Urothelium cell line (cell line): ENCODE measurements at regions not wholly inside any gene's neighbourhood (a gene's known extent, or its start where the extent isn't known, plus 50 kb on each side); places are given as distances from the start of the nearest gene placed in this dataset.

Experiments used
- DNase-seq: peaks from one replicate; pipeline ENCODE4 v3.0.0; 2011; ENCODE audit warnings: low spot score, mixed read lengths
- FAIRE-seq: peaks from 2 replicates; lab custom pipeline; 2011; peaks lifted over from hg19 to GRCh38; lab: Jason Lieb, UNC

DNA sequence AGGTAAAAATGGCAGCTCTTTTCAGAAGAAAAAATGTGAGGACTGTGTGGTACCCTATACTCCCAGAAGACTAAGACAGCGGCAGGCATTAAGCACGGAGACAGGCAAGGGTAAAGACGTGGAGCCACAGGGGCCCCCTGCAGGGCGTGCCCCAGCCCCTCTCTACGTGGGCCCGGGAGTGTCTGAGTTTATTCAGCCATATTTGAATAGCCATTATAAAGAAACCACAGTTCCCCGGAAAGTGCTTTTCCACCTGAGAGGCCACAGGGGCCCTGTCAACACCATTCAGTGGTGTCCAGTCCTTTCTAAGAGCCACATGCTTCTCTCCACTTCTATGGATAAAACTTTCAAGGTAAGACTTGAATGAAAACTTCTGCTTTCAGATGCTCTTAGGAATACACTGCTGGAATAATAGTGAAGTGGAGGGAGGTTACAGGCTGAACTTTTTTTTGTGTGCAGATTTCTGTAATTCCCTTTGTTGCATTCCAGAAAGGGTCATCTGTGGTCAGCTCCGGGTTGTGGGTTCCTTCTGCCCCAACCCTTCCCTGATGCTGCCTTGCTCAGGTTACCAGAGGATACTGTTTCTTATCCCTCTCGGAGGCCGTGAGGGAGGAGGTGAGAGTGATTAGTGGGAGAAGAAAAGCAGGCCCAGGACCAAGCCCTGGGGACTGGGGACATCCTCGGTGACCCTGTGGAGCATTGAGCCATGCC is 58.4 kb downstream of the SLC25A47 start:
- FAIRE-seq, result no peak

GRCh38 chr14:100382106-100382455 is 58.9 kb downstream of the SLC25A47 start:
- no peak for FAIRE-seq

More for the DNA sequence above, 58.4 kb downstream of the SLC25A47 start:
- DNase-seq, result no peak

GRCh38 chr14:100383727-100384158 is 60.6 kb downstream of the SLC25A47 start:
- DNase-seq (peak; percentile 57), FAIRE-seq (no peak)

More at GRCh38 chr14:100382106-100382455, 58.9 kb downstream of the SLC25A47 start:
- DNase-seq, result no peak

GRCh38 chr14:100384277-100384676 is 61.1 kb downstream of the SLC25A47 start:
- no peak for DNase-seq
- no peak for FAIRE-seq

DNA sequence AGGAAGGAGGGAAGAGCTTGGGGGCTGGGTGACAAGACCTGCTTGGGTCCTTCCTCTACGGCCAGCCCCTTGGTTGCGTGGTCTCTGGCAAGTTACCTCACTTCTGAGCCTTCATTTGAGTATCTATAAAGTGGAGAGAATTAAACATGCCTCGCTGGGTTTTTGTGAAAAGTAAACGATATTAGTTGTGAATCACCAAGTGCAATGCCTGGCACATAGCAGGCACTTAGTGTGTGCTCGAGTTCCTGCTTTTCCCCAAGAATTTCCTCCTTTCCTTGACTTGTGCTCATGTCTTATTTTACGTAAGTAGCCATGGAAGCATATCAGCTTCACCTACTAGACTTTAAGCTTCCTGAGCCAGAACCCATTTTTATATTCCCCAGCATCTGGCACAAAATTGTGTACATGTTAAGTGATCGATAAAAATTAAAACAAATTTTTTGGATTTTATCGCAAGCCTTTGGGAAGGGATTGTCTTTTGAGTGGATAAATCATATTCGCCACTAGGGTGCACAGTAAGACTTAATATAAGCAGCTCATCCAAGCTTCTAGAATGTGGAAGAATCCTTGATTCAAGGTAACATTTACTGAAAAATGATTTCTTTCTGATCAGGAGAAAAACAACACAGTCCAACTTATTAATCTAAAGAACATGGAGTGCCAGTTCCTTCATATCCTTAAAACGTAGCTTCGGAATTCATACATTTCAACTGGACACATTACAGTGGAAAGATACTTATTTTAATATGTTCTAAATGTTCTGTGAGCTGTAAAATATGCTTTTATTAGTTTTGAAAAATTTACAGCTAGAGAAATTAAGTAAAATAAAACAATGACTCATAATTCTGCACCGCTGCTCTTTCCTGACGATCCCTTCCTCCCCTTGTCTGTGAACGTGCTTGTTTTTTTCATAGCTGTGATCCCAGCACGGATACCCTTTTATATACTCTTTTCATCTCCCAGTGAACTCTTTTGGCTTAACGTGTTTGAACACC is 62.0 kb downstream of the SLC25A47 start:
- DNase-seq (no peak), FAIRE-seq (no peak)

- no peak for FAIRE-seq
- peak; percentile 24 for DNase-seq
Observed at GRCh38 chr14:100386121-100386520, 63.0 kb downstream of the SLC25A47 start.

- DNase-seq, result no peak
- FAIRE-seq, result no peak
Observed at GRCh38 chr14:100386846-100387245, 63.7 kb downstream of the SLC25A47 start.

GRCh38 chr14:100387450-100387849 is 64.3 kb downstream of the SLC25A47 start:
- DNase-seq, result no peak
- no peak for FAIRE-seq

GRCh38 chr14:100388103-100389054 is 65.2 kb downstream of the SLC25A47 start:
- no peak for FAIRE-seq
- no peak for DNase-seq

GRCh38 chr14:100389497-100390104 is 66.5 kb downstream of the SLC25A47 start:
- FAIRE-seq (no peak), DNase-seq (no peak)

DNA sequence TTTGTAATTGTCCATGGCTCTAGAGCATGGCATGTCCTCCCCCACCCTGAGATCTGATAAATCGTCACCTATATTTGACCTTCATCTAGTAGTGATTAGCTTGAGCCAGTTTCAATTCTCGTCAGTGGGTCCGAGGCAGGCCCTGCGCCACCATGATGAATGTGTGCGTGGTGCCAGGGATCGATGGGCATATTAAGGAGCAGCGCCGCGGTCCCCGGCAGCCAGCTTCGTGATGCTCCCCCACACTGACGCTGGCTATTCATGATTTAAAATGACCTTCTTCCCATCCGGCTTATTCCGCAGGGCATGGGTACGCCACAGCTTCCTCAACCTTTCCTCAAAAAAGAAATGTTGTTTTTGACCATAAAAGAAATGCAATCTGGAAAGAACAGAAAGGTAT is 68.0 kb downstream of the SLC25A47 start:
- DNase-seq (no peak), FAIRE-seq (no peak)

- DNase-seq (no peak), FAIRE-seq (no peak)
Observed at GRCh38 chr14:100391724-100392123, 68.6 kb downstream of the SLC25A47 start.

- FAIRE-seq, result no peak
Observed at GRCh38 chr14:100392356-100392755, 69.2 kb downstream of the SLC25A47 start.

GRCh38 chr14:100393362-100393761 is 70.2 kb downstream of the SLC25A47 start:
- no peak for DNase-seq
- no peak for FAIRE-seq

More at GRCh38 chr14:100392356-100392755, 69.2 kb downstream of the SLC25A47 start:
- no peak for DNase-seq

DNA sequence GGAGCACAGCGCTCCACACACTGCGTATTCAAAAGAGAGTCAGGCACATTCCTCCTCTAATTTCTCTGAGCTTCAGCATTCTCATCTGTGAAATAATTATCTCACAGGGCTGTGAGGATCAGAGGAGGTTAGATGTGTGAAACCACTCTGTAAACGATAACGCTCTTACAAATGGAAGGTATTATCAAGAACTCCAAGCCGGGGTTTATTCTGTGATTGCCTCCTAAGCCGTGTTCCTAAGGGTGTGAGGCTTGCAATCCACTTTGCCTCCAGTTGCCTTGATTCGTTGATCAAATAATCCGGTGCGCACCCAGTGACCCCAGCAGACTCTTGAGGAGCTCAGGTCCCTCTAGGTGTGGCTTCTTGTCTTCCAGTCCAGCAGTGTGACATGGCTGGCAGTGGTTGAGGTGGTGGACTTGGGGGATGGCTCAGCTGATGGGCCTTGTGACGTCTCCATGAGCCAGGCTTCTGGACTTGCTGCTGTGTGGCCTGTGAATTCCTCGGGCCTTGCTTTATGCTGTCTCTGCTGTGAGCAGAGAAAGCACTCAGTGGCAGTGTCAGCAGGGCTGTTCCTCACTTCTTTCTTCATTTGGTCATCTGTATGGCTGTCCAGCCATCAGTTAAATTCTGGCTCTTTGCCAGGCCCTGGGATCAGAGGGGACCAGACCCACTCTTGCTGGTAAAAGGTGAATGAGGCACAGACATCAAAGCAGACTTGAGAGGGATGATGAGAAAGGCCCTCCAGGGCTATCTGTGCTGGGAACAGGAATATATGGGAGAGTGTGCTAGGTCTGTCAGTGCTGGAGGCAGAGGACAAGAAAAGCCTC is 71.0 kb downstream of the SLC25A47 start:
- DNase-seq (no peak), FAIRE-seq (no peak)

GRCh38 chr14:100394886-100395672 is 71.9 kb downstream of the SLC25A47 start:
- no peak for FAIRE-seq

GRCh38 chr14:100396266-100396795 is 73.2 kb downstream of the SLC25A47 start:
- no peak for FAIRE-seq
- DNase-seq, result no peak

More at GRCh38 chr14:100394886-100395672, 71.9 kb downstream of the SLC25A47 start:
- no peak for DNase-seq

DNA sequence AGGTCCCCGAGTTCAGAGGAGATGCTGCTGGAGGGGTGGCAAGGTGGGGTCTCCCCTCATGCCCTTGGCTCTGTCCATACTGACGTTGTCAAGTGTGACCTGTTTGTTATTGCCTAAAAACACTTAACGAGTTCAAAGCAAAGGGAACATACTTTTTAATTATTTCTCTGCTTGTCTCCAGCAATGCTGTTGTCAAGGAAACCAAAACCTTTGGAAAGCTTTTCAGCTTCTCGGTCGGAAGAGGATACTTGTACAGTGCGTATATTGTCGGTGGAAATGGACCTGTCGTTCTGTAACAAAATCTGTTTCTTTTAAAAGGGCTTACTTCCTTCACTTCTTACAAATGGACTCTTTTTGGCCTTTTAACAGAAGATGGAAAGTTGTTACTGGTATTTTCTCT is 73.9 kb downstream of the SLC25A47 start:
- FAIRE-seq, result no peak
- DNase-seq, result no peak
